NCI-H1048 (cell line): ENCODE measurements at regions not wholly inside any gene's neighbourhood (a gene's known extent, or its start where the extent isn't known, plus 50 kb on each side); places are given as distances from the start of the nearest gene placed in this dataset.
"Not testable (repeated sequence)": the region's sequence is repeated elsewhere in the genome, so short reads cannot be mapped to it uniquely, and the experiment has no call there.

Source experiments
- DNase-seq: peaks from one replicate; lab custom pipeline; 2025; lab: John Stamatoyannopoulos, UW

DNA sequence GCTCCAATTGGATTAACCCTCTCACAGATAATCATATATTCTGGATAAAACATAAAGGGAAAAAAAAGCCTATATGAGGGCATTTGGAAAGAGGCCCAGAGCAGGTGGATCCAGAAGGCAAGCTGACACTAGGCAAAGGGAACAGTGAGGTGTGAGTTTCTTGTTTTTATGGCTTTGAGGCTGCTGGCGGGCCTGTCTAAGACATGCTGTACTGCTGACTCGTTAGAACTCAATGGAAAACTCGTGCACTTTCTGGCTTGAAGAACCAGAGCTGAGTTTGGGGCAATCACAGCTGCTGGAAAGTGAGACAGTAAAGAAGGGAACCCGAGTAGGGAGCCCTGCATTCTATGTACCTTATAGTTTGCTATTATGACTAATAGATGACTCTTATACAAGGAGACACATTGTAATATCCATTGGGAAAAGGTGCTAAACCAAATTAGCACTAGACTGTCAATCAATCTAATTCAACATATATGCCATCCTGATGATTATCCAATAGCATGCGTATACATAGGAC is 637.1 kb downstream of the GATA3 start:
- DNase-seq: no peak

DNA sequence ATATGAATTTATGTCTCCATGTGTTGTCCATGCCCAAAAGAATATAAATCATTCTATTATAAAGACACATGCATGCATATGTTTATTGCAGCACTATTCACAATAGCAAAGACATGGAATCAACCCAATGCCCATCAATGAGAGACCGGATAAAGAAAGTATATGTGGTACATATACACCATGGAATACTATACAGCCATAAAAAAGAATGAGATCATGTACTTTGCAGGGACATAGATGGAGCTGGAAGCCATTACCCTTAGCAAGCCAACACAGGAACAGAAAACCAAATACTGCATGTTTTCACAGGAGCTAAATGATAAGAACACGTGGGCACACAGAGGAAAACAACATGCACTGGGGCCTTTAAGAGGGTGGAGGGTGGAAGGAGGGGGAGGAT is 639.1 kb downstream of the GATA3 start:
- DNase-seq: not testable (repeated sequence)

GRCh38 chr10:8696746-8697145 is 642.3 kb downstream of the GATA3 start:
- no peak for DNase-seq

- DNase-seq: no peak
These were observed 646.2 kb downstream of the GATA3 start for GRCh38 chr10:8700689-8701088.

DNA sequence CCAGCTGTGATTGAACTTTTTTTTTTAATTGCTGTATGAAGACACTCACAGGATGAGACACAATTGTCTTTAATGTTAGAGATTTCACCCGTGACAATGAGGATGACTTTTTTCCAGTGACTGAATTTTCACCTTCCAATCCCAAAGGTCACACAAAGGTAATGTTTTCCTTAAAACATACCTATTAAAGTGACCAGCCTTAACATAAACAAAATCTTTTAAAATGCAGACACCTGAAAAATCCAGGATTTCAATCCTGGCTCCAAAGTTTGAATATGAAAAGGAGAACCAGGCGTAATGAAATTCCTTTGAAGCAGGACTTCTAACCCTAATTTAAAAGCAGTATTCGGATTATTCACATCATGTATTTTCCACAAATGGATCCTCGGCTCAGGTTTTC is 647.7 kb downstream of the GATA3 start:
- DNase-seq: no peak

GRCh38 chr10:8705415-8705814 is 650.9 kb downstream of the GATA3 start:
- no peak for DNase-seq

DNA sequence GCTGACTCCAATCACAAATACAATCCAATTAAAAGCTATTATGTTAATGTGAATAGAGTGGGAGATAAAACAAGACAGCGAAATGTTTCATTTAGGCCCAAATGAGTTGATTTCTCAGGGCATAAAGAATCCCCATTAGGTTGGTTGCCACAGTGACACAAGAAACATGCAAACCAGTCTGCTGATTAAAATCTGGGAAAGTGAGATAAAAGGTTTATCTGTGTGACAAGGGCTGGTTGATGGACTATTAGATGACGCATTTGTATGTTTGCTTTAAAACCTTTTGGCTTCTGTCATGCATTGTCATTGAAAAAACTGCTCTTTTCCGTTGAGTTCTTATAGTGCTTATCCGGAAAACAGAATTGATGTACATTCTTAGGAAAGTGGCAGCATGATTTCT is 658.2 kb downstream of the GATA3 start:
- DNase-seq: no peak

- DNase-seq: no peak
These were observed 665.5 kb downstream of the GATA3 start for GRCh38 chr10:8719971-8720370.

DNA sequence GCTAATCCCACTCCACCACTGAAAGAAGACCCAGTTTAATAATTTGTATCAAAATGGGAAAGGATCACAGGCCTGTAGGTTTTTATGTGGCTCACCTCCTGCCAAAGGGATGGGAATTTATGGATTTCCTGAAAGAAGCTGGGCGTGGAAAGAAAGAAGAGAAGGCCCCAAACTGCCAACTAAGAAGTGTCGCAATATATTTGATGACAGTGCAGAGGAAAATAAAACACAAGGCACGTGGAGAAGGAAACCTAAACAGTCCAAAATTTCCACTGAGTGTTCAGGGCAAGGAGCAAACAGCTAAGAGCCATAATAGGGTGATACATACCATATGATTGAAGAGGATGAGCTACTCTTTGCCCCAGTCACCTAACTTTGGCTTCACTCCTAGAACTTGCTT is 667.2 kb downstream of the GATA3 start:
- no peak for DNase-seq

DNA sequence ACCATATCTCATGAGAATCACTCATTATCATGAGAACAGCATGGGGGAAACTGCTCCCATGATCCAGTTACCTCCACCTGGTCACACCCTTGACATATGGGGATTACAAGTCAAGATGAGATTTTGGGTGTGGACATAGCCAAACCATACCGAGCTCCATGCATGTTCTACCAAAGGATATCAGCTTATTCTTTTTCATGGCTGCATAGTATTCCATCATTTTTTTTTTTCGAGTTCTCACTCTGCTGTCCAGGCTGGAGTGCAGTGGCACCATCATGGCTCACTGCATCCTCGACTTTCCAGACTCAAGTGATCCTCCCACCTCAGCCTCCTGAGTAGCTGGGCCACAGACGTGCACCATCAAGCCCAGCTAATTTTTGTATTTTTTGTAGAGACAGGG is 668.3 kb downstream of the GATA3 start:
- DNase-seq: no peak

DNA sequence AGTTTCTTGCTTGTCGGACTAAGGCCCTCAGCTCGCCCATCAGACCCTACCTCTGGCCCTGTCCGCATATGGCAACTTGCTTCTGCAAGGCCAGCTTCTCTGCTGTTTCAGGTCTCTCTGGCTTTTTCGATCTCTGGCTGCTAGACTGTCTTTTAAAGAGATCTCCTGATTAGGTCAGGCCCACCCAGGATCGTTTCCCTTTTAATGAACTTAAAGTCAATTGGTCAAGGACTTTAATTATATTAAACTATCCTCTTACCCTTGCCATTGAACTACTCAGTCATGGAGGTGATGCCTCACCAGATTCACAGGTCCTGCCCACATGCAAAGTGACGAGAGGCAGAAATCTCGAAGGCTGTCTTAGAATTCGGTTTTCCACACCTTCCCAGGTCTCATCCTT is 670.9 kb downstream of the GATA3 start:
- no peak for DNase-seq

GRCh38 chr10:8726084-8726778 is 671.7 kb downstream of the GATA3 start:
- no peak for DNase-seq

- no peak for DNase-seq
These were observed 672.2 kb downstream of the GATA3 start for GRCh38 chr10:8726779-8727084.

GRCh38 chr10:8731121-8732095 is 676.9 kb downstream of the GATA3 start:
- DNase-seq: no peak

GRCh38 chr10:8738987-8739386 is 684.5 kb downstream of the GATA3 start:
- no peak for DNase-seq

- DNase-seq: no peak
These were observed 697.8 kb downstream of the GATA3 start for GRCh38 chr10:8752146-8752843.

- DNase-seq: no peak
These were observed 703.5 kb downstream of the GATA3 start for GRCh38 chr10:8758029-8758428.

DNA sequence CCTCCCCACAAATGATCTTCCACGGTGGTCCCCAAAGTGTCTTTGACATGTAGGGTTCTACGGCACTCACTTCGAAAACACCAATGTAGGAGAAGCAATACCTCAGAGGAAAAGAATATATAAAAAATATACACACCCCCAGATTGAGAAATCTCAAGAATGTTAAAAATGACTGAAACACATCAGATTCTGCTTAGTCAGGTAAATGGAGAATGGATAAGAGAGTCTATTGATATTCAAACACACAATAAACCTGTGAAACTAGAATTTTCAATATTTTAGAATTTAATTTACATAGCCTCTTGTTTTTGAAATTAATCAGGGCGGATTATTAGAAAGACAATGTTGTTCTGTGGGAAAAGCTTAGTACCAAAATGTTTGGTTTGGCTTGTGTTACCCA is 712.4 kb downstream of the GATA3 start:
- DNase-seq: no peak

- DNase-seq: no peak
These were observed 713.1 kb downstream of the GATA3 start for GRCh38 chr10:8767591-8767990.

- no peak for DNase-seq
These were observed 713.9 kb downstream of the GATA3 start for GRCh38 chr10:8768341-8768740.

DNA sequence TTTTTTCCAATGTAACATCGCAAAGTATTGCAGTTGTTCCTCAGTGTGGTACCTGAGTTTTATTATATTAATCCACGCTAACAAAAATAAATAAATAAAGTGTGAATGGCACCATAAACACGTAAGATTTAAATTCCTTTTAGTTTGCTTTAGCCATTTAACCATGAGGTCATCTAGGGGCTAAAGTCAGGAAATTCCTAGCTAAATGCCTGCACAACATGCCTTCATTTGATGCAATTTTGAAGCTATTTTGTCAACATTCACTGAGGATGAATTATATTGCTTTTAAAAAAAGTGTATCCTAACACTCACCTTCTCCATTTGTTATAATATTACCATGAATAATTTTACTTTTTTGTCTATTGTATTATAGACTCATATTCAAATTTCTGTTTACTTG is 714.4 kb downstream of the GATA3 start:
- DNase-seq: no peak

DNA sequence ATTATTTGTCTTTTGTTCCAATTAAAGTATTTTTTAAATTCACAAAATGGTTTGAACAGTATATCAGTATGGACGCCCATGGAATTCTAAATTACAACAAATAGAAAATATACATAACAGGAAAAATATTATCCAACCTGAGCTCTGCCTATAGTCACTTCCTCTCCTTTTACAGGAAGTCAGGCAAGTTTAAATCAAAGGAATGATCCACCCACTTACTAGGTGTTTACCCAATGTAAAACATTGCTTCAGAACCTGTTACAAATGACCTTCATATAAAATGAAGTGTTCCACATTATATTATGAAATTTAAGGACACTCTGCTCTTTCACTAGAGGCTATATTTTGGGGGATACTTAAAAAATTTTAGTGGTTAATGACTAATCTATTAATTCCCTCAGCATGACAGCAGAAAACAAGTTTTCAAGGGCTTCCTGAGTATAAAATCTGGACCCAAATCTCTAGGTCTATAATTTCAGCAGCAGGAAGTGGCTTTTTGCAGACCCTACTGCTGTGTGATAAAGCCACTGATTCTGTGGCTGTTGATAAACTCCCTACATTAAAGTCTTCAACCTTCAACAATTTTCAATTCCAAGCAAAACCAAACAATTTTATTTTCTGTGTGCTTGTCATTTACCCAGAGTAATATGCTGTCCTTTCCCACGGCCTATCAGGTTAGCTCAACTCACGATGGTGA is 722.6 kb downstream of the GATA3 start:
- DNase-seq: no peak
